COLO668 (cell line): ENCODE measurements at regions not wholly inside any gene's neighbourhood (a gene's known extent, or its start where the extent isn't known, plus 50 kb on each side); places are given as distances from the start of the nearest gene placed in this dataset.
"Not testable (repeated sequence)": the region's sequence is repeated elsewhere in the genome, so short reads cannot be mapped to it uniquely, and the experiment has no call there.

Experiments
- DNase-seq: peaks from one replicate; lab custom pipeline; 2025; ENCODE audit not compliant: unreplicated experiment; lab: John Stamatoyannopoulos, UW

GRCh38 chr22:47497666-47498065, 735.2 kb downstream of the TBC1D22A start:
- DNase-seq: no peak

- DNase-seq: no peak
These were observed 732.7 kb downstream of the TBC1D22A start for GRCh38 chr22:47495110-47495509.

- DNase-seq: not testable (repeated sequence)
These were observed 725.7 kb downstream of the TBC1D22A start for GRCh38 chr22:47488131-47488530.

- no peak for DNase-seq
These were observed 724.3 kb downstream of the TBC1D22A start for GRCh38 chr22:47486569-47487312.

- DNase-seq: no peak
These were observed 722.6 kb downstream of the TBC1D22A start for GRCh38 chr22:47484960-47485569.

GRCh38 chr22:47476231-47476630, 713.8 kb downstream of the TBC1D22A start:
- DNase-seq: no peak

GRCh38 chr22:47474895-47475294, 712.4 kb downstream of the TBC1D22A start:
- no peak for DNase-seq

GRCh38 chr22:47474464-47474863, 712.0 kb downstream of the TBC1D22A start:
- peak; percentile 22 for DNase-seq

GRCh38 chr22:47472636-47473035, 710.2 kb downstream of the TBC1D22A start:
- DNase-seq: no peak

GRCh38 chr22:47471406-47471805, 709.0 kb downstream of the TBC1D22A start:
- DNase-seq: no peak

GRCh38 chr22:47465809-47466208, 703.4 kb downstream of the TBC1D22A start:
- DNase-seq: no peak

- no peak for DNase-seq
These were observed 702.8 kb downstream of the TBC1D22A start for GRCh38 chr22:47465222-47465621.

- DNase-seq: no peak
These were observed 700.8 kb downstream of the TBC1D22A start for GRCh38 chr22:47463220-47463619.

GRCh38 chr22:47460861-47461260, 698.4 kb downstream of the TBC1D22A start:
- peak; percentile 40 for DNase-seq

GRCh38 chr22:47460176-47460575, 697.7 kb downstream of the TBC1D22A start:
- no peak for DNase-seq

- no peak for DNase-seq
These were observed 695.9 kb downstream of the TBC1D22A start for GRCh38 chr22:47458348-47458747.

GRCh38 chr22:47457509-47458300, 695.3 kb downstream of the TBC1D22A start:
- DNase-seq: no peak

GRCh38 chr22:47457021-47457420, 694.6 kb downstream of the TBC1D22A start:
- peak; percentile 60 for DNase-seq

GRCh38 chr22:47456031-47456430, 693.6 kb downstream of the TBC1D22A start:
- DNase-seq: no peak

GRCh38 chr22:47453049-47453448, 690.6 kb downstream of the TBC1D22A start:
- DNase-seq: no peak

- peak; percentile 15 for DNase-seq
These were observed 689.7 kb downstream of the TBC1D22A start for GRCh38 chr22:47452184-47452583.
